CD4-positive, alpha-beta T cell treated with Interleukin-17A for 1 hour (primary cell): ENCODE measurements at regions not wholly inside any gene's neighbourhood (a gene's known extent, or its start where the extent isn't known, plus 50 kb on each side); places are given as distances from the start of the nearest gene placed in this dataset.

Experiments used
- DNase-seq: peaks from one replicate; pipeline ENCODE4 v3.0.0-alpha.2; 2020

GRCh38 chr1:83670909-83671565, 327.9 kb downstream of the TTLL7 start:
- DNase-seq = no peak

- DNase-seq = no peak
These were observed 357.0 kb downstream of the TTLL7 start for GRCh38 chr1:83641796-83642443.

GRCh38 chr1:83641206-83641658, 357.7 kb downstream of the TTLL7 start:
- DNase-seq = no peak

GRCh38 chr1:83639785-83640184, 359.1 kb downstream of the TTLL7 start:
- DNase-seq = no peak

- DNase-seq = no peak
These were observed 361.3 kb downstream of the TTLL7 start for GRCh38 chr1:83637586-83637985.

GRCh38 chr1:83637009-83637408, 361.9 kb downstream of the TTLL7 start:
- DNase-seq = no peak

GRCh38 chr1:83632906-83633305, 366.0 kb downstream of the TTLL7 start:
- DNase-seq = no peak

GRCh38 chr1:83631851-83632250, 367.1 kb downstream of the TTLL7 start:
- DNase-seq = no peak

- no peak for DNase-seq
These were observed 371.9 kb downstream of the TTLL7 start for GRCh38 chr1:83627045-83627444.

- no peak for DNase-seq
These were observed 372.3 kb downstream of the TTLL7 start for GRCh38 chr1:83626603-83627002.

GRCh38 chr1:83625646-83626045, 373.3 kb downstream of the TTLL7 start:
- no peak for DNase-seq

- DNase-seq = no peak
These were observed 378.9 kb downstream of the TTLL7 start for GRCh38 chr1:83620016-83620415.

- no peak for DNase-seq
These were observed 379.6 kb downstream of the TTLL7 start for GRCh38 chr1:83619170-83619896.

GRCh38 chr1:83617883-83618282, 381.0 kb downstream of the TTLL7 start:
- no peak for DNase-seq

GRCh38 chr1:83615370-83615769, 383.6 kb downstream of the TTLL7 start:
- no peak for DNase-seq

GRCh38 chr1:83606416-83606955, 392.4 kb downstream of the TTLL7 start:
- DNase-seq = no peak

- no peak for DNase-seq
These were observed 402.6 kb downstream of the TTLL7 start for GRCh38 chr1:83596331-83596730.

GRCh38 chr1:83593073-83593472, 405.9 kb downstream of the TTLL7 start:
- DNase-seq = no peak

GRCh38 chr1:83588140-83588539, 410.8 kb downstream of the TTLL7 start:
- no peak for DNase-seq

- peak; percentile 32 for DNase-seq
These were observed 415.4 kb downstream of the TTLL7 start for GRCh38 chr1:83583351-83584014.

- no peak for DNase-seq
These were observed 417.2 kb downstream of the TTLL7 start for GRCh38 chr1:83581747-83582146.

GRCh38 chr1:83574791-83575190, 424.1 kb downstream of the TTLL7 start:
- no peak for DNase-seq

- DNase-seq = no peak
These were observed 425.2 kb downstream of the TTLL7 start for GRCh38 chr1:83573776-83574175.
